Mammary epithelial cell (primary cell): ENCODE measurements at regions not wholly inside any gene's neighbourhood (a gene's known extent, or its start where the extent isn't known, plus 50 kb on each side); places are given as distances from the start of the nearest gene placed in this dataset.
"Not testable (repeated sequence)": the region's sequence is repeated elsewhere in the genome, so short reads cannot be mapped to it uniquely, and the experiment has no call there.

ENCODE experiments used
- CTCF ChIP-seq, 2 donors: IDR thresholded peaks in 1 of 2; conservative IDR thresholded peaks in 1 of 2; 2 replicates each; pipeline ENCODE4 v1.5.1; 2011 to 2012; ENCODE audit warnings: inconsistent platforms in 2 of 2, low read length in 2 of 2, mild to moderate bottlenecking in 2 of 2, control low read depth in 1 of 2, low read depth in 1 of 2; ENCODE audit not compliant: insufficient read depth in 1 of 2; ENCODE audit errors: extremely low read depth in 1 of 2
- EZH2 ChIP-seq: IDR thresholded peaks from 2 replicates; pipeline ENCODE4 v1.6.1; 2012; ENCODE audit warnings: low read length, inconsistent platforms, borderline replicate concordance

GRCh38 chr20:53773066-53773791 lies 179.6 kb upstream of the ZNF217 start:
- not testable (repeated sequence) for TF ChIP-seq CTCF (conservative IDR thresholded peaks at IDR 0.05 in 1 of 2, IDR thresholded peaks at IDR 0.05 in 1 of 2; ENCODE audit: extremely low read depth in 1 of 2, insufficient read depth in 1 of 2, low read depth in 1 of 2, low read length in 2 of 2); EZH2
